ENCODE measurements at regions not wholly inside any gene's neighbourhood (a gene's known extent, or its start where the extent isn't known, plus 50 kb on each side); places are given as distances from the start of the nearest gene placed in this dataset.

DNA sequence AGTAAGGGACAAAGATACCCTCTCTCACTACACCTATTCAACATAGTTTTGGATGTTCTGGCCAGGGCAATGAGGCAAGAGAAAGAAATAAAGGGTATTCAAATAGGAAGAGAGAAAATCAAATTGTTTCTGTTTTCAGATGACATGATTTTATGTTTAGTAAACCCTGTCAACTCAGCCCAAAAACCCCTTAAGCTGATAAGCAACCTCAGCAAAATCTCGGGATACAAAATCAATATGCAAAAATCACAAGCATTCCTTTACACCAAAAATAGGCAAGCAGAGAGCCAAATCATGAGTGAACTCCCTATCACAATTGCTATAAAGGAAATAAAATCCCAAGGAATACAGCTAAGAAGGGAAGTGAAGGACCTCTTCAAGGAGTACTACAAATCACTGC is 1130.7 kb upstream of the PIK3C3 start:
- WGBS (ENCODE audit: insufficient coverage, insufficient read length) = no CpG with 5 or more reads among the region's 1 CpG
- H3K4me1 ChIP-seq (ENCODE audit: control insufficient read depth, insufficient read depth, low read length) = no peaks in the 10 kb centered on the region
- H3K36me3 ChIP-seq (ENCODE audit: control insufficient read depth, insufficient read depth, low read length) = no peaks in the 10 kb centered on the region
- no peaks in the 10 kb centered on the region for H3K9me3 ChIP-seq (ENCODE audit: control insufficient read depth, insufficient read depth, low read length)
- no peak for DNase-seq (ENCODE audit: low read depth, low spot score)
- H3K27me3 ChIP-seq (ENCODE audit: control insufficient read depth, insufficient read depth, low read length) = no peaks in the 10 kb centered on the region
- no peak overlapping the region for H3K4me3 ChIP-seq (ENCODE audit: low read length)
- no peak overlapping the region for H3K27ac ChIP-seq (ENCODE audit: low read length)

DNA sequence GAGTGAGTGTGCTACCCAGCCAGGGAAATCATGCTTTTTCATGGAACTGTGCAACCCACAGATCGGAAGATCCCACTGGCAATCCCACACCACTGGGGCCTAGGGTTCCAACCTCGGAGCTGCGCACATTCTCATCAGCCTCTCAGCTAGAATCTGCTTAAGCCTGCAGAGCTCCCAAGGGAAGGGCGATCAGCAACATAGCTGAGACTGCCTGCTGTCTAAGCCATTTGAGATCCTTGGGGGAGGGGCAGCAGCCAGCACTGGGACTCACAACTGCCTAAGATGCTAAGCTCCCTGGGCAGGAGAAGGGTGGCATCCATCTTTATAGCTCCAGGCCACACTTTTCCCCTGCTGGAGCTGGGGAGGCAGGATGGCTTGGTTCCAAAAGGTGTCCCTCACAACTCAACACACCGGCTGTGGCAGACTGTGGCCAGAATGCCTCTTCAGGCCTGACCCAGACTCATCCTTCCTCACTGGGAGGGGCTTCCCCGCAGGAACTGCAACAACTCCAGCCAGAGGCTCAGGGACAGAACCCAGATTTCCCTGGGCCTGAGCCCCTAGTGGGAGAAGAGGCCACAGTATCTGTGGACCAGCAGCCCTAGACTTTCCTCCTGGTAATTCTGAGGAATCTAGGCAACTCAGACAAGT is 1133.3 kb upstream of the PIK3C3 start:
- Histone ChIP-seq H3K27me3 (ENCODE audit: control insufficient read depth, insufficient read depth, low read length) (no peaks in the 10 kb centered on the region), H3K9me3 (ENCODE audit: control insufficient read depth, insufficient read depth, low read length) (no peaks in the 10 kb centered on the region), H3K4me1 (ENCODE audit: control insufficient read depth, insufficient read depth, low read length) (no peaks in the 10 kb centered on the region), H3K27ac (ENCODE audit: low read length) (no peak overlapping the region), H3K36me3 (ENCODE audit: control insufficient read depth, insufficient read depth, low read length) (no peaks in the 10 kb centered on the region), H3K4me3 (ENCODE audit: low read length) (no peak overlapping the region)
- no peak for DNase-seq (ENCODE audit: low read depth, low spot score)
- WGBS (ENCODE audit: insufficient coverage, insufficient read length) = no CpG with 5 or more reads among the region's 6 CpGs

DNA sequence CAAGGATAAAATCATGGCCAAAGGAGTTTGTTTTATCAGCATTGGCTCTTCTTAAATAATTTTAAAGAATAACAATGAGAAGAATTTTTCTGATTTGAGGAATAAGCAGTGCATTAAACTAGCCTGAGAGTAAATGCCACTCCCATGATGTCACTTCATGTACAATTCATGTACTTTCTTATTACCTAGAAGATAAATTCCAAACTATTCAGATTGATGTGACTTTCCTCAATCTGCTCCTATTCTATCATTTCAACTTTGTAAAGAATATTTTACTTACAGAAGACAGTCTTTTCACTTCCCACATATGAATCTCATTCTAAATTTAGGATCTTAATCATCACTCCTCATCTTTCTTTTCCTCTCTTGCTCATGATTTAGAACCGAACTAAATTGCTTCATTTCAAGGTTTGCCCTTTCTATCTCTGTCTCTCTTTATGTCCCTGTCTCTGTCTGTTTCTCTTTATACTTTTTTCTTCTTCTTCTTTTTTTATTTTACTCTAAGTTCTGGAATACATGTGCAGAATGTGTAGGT is 1142.0 kb upstream of the PIK3C3 start:
- no CpG with 5 or more reads among the region's 1 CpG for WGBS (ENCODE audit: insufficient coverage, insufficient read length)
- H3K27me3 ChIP-seq (ENCODE audit: control insufficient read depth, insufficient read depth, low read length) = no peaks in the 10 kb centered on the region
- H3K4me1 ChIP-seq (ENCODE audit: control insufficient read depth, insufficient read depth, low read length) = no peaks in the 10 kb centered on the region
- H3K27ac ChIP-seq (ENCODE audit: low read length) = no peak overlapping the region
- no peaks in the 10 kb centered on the region for H3K36me3 ChIP-seq (ENCODE audit: control insufficient read depth, insufficient read depth, low read length)
- no peak overlapping the region for H3K4me3 ChIP-seq (ENCODE audit: low read length)
- no peaks in the 10 kb centered on the region for H3K9me3 ChIP-seq (ENCODE audit: control insufficient read depth, insufficient read depth, low read length)
- DNase-seq (ENCODE audit: low read depth, low spot score) = no peak

DNA sequence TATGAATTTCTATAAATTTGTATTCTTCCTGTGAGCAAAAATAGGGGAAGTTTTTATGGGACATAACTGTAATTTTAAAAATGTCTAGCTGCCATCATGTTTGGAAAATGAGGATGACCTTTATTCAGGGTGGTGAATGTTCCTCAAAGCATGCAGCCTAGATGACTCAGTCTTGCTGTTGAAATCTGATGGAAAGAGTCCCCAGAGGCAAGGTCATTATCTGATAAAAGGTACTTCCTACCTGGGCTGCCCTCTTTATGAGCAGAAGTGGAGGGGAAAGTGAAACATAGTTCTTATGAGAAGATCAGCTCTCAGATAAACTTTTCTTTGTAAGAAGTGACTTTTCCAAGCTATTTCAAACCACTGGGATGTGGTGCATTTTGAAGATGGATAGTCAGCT is 1144.7 kb upstream of the PIK3C3 start:
- no peaks in the 10 kb centered on the region for H3K4me1 ChIP-seq (ENCODE audit: control insufficient read depth, insufficient read depth, low read length)

DNA sequence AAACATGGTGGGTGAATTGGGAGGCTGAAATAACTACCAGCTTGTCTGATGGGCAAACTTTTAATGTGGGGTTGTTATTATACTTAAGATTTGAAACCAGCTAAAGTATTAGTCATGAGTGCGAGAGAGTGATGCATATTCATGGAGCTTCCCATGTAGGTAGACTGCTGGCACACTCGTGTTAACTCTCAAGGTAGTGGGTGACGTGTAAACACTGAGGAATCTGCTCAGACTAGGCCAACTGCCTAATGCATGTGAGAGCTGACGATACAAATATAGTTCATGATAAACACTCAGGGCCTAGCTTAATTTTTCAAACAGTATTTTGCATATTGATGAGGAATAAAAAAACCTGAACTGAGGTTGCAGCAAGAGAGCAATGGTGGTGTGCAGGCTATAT is 1165.7 kb upstream of the PIK3C3 start:
- Histone ChIP-seq H3K27me3 (ENCODE audit: control insufficient read depth, insufficient read depth, low read length) (no peaks in the 10 kb centered on the region), H3K4me1 (ENCODE audit: control insufficient read depth, insufficient read depth, low read length) (no peaks in the 10 kb centered on the region), H3K27ac (ENCODE audit: low read length) (no peak overlapping the region), H3K9me3 (ENCODE audit: control insufficient read depth, insufficient read depth, low read length) (no peaks in the 10 kb centered on the region), H3K4me3 (ENCODE audit: low read length) (no peak overlapping the region), H3K36me3 (ENCODE audit: control insufficient read depth, insufficient read depth, low read length) (no peaks in the 10 kb centered on the region)
- DNase-seq (ENCODE audit: low read depth, low spot score) = no peak
- WGBS (ENCODE audit: insufficient coverage, insufficient read length) = no CpG with 5 or more reads among the region's 4 CpGs

More for the DNA sequence above, 1144.7 kb upstream of the PIK3C3 start:
- no peak overlapping the region for H3K4me3 ChIP-seq (ENCODE audit: low read length)
- no peaks in the 10 kb centered on the region for H3K9me3 ChIP-seq (ENCODE audit: control insufficient read depth, insufficient read depth, low read length)
- no peak for DNase-seq (ENCODE audit: low read depth, low spot score)
- no peak overlapping the region for H3K27ac ChIP-seq (ENCODE audit: low read length)
- no peaks in the 10 kb centered on the region for H3K36me3 ChIP-seq (ENCODE audit: control insufficient read depth, insufficient read depth, low read length)
- H3K27me3 ChIP-seq (ENCODE audit: control insufficient read depth, insufficient read depth, low read length) = no peaks in the 10 kb centered on the region

DNA sequence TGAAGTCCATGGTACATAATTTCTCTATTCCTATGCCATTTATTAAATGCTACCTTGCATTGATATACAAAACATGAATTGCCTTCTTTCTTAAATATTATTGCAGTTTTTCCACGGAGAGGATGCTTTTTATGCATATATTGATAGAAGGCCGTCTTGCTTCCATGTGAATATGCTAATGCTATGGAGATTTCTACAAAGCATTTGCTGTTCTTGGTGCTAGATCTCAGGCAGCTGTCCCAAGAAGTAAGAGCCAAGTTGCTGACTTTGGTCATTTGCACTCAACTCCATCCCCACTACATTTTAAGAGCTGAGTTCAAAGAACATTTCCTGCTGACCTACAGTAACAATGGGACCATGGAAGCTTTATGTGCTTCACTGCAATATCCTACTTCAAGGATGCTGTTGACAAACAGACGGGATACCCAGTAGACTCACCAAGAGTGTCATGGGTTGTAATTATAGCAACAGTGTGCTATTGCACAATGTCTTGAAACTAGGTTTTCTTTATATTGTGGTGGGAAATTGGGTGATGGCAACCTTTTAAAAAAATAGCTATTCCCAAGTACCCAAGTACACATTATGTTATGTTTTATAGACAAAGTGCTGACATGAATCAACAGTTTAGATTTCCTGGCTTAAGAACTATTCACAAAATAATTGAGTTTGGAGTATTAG is 1172.4 kb upstream of the PIK3C3 start:
- no CpG with 5 or more reads among the region's 3 CpGs for WGBS (ENCODE audit: insufficient coverage, insufficient read length)
- Histone ChIP-seq H3K9me3 (ENCODE audit: control insufficient read depth, insufficient read depth, low read length) (no peaks in the 10 kb centered on the region), H3K27me3 (ENCODE audit: control insufficient read depth, insufficient read depth, low read length) (no peaks in the 10 kb centered on the region), H3K4me1 (ENCODE audit: control insufficient read depth, insufficient read depth, low read length) (no peaks in the 10 kb centered on the region), H3K27ac (ENCODE audit: low read length) (no peak overlapping the region), H3K36me3 (ENCODE audit: control insufficient read depth, insufficient read depth, low read length) (no peaks in the 10 kb centered on the region), H3K4me3 (ENCODE audit: low read length) (no peak overlapping the region)
- no peak for DNase-seq (ENCODE audit: low read depth, low spot score)

DNA sequence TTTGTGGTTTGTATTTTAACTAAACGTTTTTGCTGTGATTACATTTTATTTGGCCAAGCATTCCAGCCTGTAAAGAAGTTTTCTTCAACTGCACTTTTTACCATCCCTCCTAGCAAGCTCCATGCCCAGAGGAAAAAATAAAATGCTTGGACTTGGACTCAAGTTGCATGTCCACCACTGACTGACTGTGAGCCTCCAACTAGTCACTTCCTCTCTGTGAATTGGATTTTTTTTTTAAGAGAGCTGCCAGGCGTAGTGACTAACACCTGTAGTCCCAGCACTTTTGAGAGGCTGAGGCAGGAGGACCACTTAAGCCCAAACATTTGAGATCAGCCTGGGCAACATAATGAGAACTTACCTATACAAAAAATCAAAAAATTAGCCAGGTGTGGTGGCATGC is 1185.2 kb upstream of the PIK3C3 start:
- H3K36me3 ChIP-seq (ENCODE audit: control insufficient read depth, insufficient read depth, low read length) = no peaks in the 10 kb centered on the region
- no peaks in the 10 kb centered on the region for H3K27me3 ChIP-seq (ENCODE audit: control insufficient read depth, insufficient read depth, low read length)
- H3K27ac ChIP-seq (ENCODE audit: low read length) = no peak overlapping the region
- no peaks in the 10 kb centered on the region for H3K4me1 ChIP-seq (ENCODE audit: control insufficient read depth, insufficient read depth, low read length)
- H3K4me3 ChIP-seq (ENCODE audit: low read length) = no peak overlapping the region
- no CpG with 5 or more reads among the region's 2 CpGs for WGBS (ENCODE audit: insufficient coverage, insufficient read length)
- DNase-seq (ENCODE audit: low read depth, low spot score) = no peak
- no peaks in the 10 kb centered on the region for H3K9me3 ChIP-seq (ENCODE audit: control insufficient read depth, insufficient read depth, low read length)

DNA sequence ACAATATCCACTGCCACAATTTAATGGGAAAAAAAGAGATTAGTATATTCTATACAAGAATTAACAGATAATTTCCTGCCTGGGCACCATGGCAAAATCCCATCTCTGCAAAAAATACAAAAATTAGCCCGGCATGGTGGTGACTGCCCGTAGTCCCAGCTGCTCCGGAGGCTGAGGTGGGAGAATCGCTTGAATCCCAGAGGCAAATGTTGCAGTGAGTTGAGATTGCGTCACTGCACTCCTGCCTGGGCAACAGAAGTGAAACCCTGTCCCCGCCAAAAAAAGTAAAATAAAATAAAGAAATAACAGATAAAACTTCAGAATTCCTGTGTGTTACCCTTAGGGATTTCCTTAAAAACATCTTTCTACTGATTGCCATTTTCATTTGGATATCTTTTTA is 1194.8 kb upstream of the PIK3C3 start:
- Histone ChIP-seq H3K27ac (ENCODE audit: low read length) (no peak overlapping the region), H3K4me3 (ENCODE audit: low read length) (no peak overlapping the region), H3K36me3 (ENCODE audit: control insufficient read depth, insufficient read depth, low read length) (no peaks in the 10 kb centered on the region), H3K9me3 (ENCODE audit: control insufficient read depth, insufficient read depth, low read length) (no peaks in the 10 kb centered on the region), H3K4me1 (ENCODE audit: control insufficient read depth, insufficient read depth, low read length) (no peaks in the 10 kb centered on the region), H3K27me3 (ENCODE audit: control insufficient read depth, insufficient read depth, low read length) (no peaks in the 10 kb centered on the region)
- no CpG with 5 or more reads among the region's 6 CpGs for WGBS (ENCODE audit: insufficient coverage, insufficient read length)
- no peak for DNase-seq (ENCODE audit: low read depth, low spot score)

DNA sequence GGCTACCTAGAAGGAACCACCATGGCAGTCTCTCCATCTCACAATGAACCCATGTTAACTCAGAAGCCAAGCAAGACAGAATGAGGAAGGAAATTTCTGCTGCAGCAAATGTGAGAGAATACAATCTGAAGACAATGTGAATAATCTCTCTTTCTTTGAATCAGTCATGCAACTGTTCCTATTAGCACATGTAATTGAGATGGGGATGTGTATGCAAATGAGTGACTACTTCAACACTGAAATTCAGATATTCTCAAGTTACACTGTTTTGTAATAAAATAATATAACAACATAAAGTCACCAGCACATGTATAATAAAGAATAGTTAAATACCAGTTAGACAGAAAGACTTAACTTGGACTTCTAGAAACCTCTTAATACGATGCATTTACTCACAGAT is 1200.6 kb upstream of the PIK3C3 start:
- no peak overlapping the region for H3K4me3 ChIP-seq (ENCODE audit: low read length)
- WGBS (ENCODE audit: insufficient coverage, insufficient read length) = no CpG with 5 or more reads among the region's 1 CpG
- H3K27me3 ChIP-seq (ENCODE audit: control insufficient read depth, insufficient read depth, low read length) = no peaks in the 10 kb centered on the region
- H3K4me1 ChIP-seq (ENCODE audit: control insufficient read depth, insufficient read depth, low read length) = no peaks in the 10 kb centered on the region
- no peaks in the 10 kb centered on the region for H3K36me3 ChIP-seq (ENCODE audit: control insufficient read depth, insufficient read depth, low read length)
- no peak overlapping the region for H3K27ac ChIP-seq (ENCODE audit: low read length)
- no peak for DNase-seq (ENCODE audit: low read depth, low spot score)
- no peaks in the 10 kb centered on the region for H3K9me3 ChIP-seq (ENCODE audit: control insufficient read depth, insufficient read depth, low read length)

DNA sequence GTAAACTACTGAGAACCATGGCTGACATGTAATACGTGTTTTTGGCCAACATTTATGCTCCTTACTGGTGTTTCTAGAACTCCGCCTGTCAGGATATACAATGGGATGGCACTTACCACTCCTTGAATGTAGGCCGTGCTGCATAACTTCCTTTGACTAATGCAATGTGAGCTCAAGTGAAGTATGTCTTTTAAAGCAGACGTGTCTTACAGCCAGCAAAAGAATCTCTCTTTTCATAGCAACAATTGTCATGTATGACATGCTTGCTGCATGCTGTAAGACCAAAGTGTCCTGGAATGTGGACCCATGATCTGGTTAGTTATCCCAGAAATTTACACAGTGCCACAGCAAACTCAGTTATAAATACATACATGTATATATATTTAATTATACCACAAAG is 1202.7 kb upstream of the PIK3C3 start:
- Histone ChIP-seq H3K4me1 (ENCODE audit: control insufficient read depth, insufficient read depth, low read length) (no peaks in the 10 kb centered on the region), H3K27me3 (ENCODE audit: control insufficient read depth, insufficient read depth, low read length) (no peaks in the 10 kb centered on the region), H3K4me3 (ENCODE audit: low read length) (no peak overlapping the region), H3K9me3 (ENCODE audit: control insufficient read depth, insufficient read depth, low read length) (no peaks in the 10 kb centered on the region), H3K27ac (ENCODE audit: low read length) (no peak overlapping the region), H3K36me3 (ENCODE audit: control insufficient read depth, insufficient read depth, low read length) (no peaks in the 10 kb centered on the region)
- no CpG with 5 or more reads among the region's 4 CpGs for WGBS (ENCODE audit: insufficient coverage, insufficient read length)
- no peak for DNase-seq (ENCODE audit: low read depth, low spot score)

DNA sequence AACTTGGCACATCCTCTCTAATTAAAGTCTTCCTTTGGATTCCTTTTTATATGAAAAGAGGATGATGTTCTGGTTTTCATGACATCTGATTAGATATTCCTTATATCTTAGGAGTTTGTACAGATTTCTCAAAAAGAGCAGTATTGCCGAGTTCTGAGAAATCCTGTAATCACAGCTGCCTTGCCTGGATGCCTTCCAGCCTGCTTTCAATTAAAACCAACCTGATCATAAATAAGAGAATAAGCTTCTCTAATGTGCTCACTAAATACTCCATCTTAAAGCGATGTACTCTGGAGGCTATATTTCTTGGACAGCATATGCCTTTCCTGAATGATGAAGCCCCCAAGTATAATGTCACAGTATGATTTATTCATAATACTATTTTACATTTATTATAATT is 1203.8 kb upstream of the PIK3C3 start:
- DNase-seq (ENCODE audit: low read depth, low spot score) = no peak
- no peak overlapping the region for H3K4me3 ChIP-seq (ENCODE audit: low read length)
- H3K27me3 ChIP-seq (ENCODE audit: control insufficient read depth, insufficient read depth, low read length) = no peaks in the 10 kb centered on the region
- no peaks in the 10 kb centered on the region for H3K9me3 ChIP-seq (ENCODE audit: control insufficient read depth, insufficient read depth, low read length)
- H3K36me3 ChIP-seq (ENCODE audit: control insufficient read depth, insufficient read depth, low read length) = no peaks in the 10 kb centered on the region
- H3K27ac ChIP-seq (ENCODE audit: low read length) = no peak overlapping the region
- no peaks in the 10 kb centered on the region for H3K4me1 ChIP-seq (ENCODE audit: control insufficient read depth, insufficient read depth, low read length)
- WGBS (ENCODE audit: insufficient coverage, insufficient read length) = no CpG with 5 or more reads among the region's 2 CpGs
